ENCODE measurements at regions not wholly inside any gene's neighbourhood (a gene's known extent, or its start where the extent isn't known, plus 50 kb on each side); places are given as distances from the start of the nearest gene placed in this dataset.

- Histone ChIP-seq H3K36me3 (ENCODE audit: control insufficient read depth, insufficient read depth, low read length) (no peaks in the 10 kb centered on the region), H3K27ac (no peak overlapping the region), H3K9ac (no peak overlapping the region), H3K4me3 (ENCODE audit: low read depth, low read length) (no peak overlapping the region), H3K27me3 (ENCODE audit: control insufficient read depth, insufficient read depth, low read length) (no peaks in the 10 kb centered on the region), H3K79me2 (no peaks in the 10 kb centered on the region), H3K9me3 (ENCODE audit: control insufficient read depth, low read length) (no peaks in the 10 kb centered on the region), H3K4me1 (peaks cover 3% of the 10 kb centered on the region), H3K4me2 (ENCODE audit: low read length) (no peak overlapping the region), H2AFZ (no peak overlapping the region)
- no peak for TF ChIP-seq CTCF (IDR thresholded peaks at IDR 0.05)
Measured at GRCh38 chr13:99065235-99066015, 87.6 kb upstream of the DOCK9 start.

- TF ChIP-seq CTCF (IDR thresholded peaks at IDR 0.05) = no peak
- Histone ChIP-seq H3K27me3 (ENCODE audit: control insufficient read depth, insufficient read depth, low read length) (no peaks in the 10 kb centered on the region), H3K4me3 (ENCODE audit: low read depth, low read length) (no peak overlapping the region)
Measured at GRCh38 chr13:99066219-99066618, 88.4 kb upstream of the DOCK9 start.

GRCh38 chr13:99067159-99067985 is 89.5 kb upstream of the DOCK9 start:
- Histone ChIP-seq H3K4me2 (ENCODE audit: low read length) (no peak overlapping the region), H3K79me2 (no peaks in the 10 kb centered on the region), H3K27me3 (ENCODE audit: control insufficient read depth, insufficient read depth, low read length) (no peaks in the 10 kb centered on the region), H3K27ac (no peak overlapping the region), H3K9ac (no peak overlapping the region), H3K4me3 (ENCODE audit: low read depth, low read length) (no peak overlapping the region), H3K36me3 (ENCODE audit: control insufficient read depth, insufficient read depth, low read length) (no peaks in the 10 kb centered on the region), H3K4me1 (peaks cover 1% of the 10 kb centered on the region), H2AFZ (no peak overlapping the region), H3K9me3 (ENCODE audit: control insufficient read depth, low read length) (no peaks in the 10 kb centered on the region)
- TF ChIP-seq CTCF (IDR thresholded peaks at IDR 0.05) = no peak

More at GRCh38 chr13:99066219-99066618, 88.4 kb upstream of the DOCK9 start:
- Histone ChIP-seq H2AFZ (no peak overlapping the region), H3K4me1 (peaks cover 3% of the 10 kb centered on the region), H3K36me3 (ENCODE audit: control insufficient read depth, insufficient read depth, low read length) (no peaks in the 10 kb centered on the region), H3K79me2 (no peaks in the 10 kb centered on the region), H3K27ac (no peak overlapping the region), H3K4me2 (ENCODE audit: low read length) (no peak overlapping the region), H3K9ac (no peak overlapping the region), H3K9me3 (ENCODE audit: control insufficient read depth, low read length) (no peaks in the 10 kb centered on the region)

- Histone ChIP-seq H3K27me3 (ENCODE audit: control insufficient read depth, insufficient read depth, low read length) (no peaks in the 10 kb centered on the region), H3K27ac (no peak overlapping the region), H3K4me2 (ENCODE audit: low read length) (no peak overlapping the region), H3K79me2 (no peaks in the 10 kb centered on the region), H3K36me3 (ENCODE audit: control insufficient read depth, insufficient read depth, low read length) (no peaks in the 10 kb centered on the region), H3K9ac (no peak overlapping the region), H3K9me3 (ENCODE audit: control insufficient read depth, low read length) (no peaks in the 10 kb centered on the region), H3K4me3 (ENCODE audit: low read depth, low read length) (no peak overlapping the region), H3K4me1 (no peaks in the 10 kb centered on the region), H2AFZ (no peak overlapping the region)
- no peak for TF ChIP-seq CTCF (IDR thresholded peaks at IDR 0.05)
Measured at GRCh38 chr13:99071211-99071610, 93.3 kb upstream of the DOCK9 start.

All from parathyroid adenoma (tissue), 2 donors.